GM19397 (cell line): ENCODE measurements at regions not wholly inside any gene's neighbourhood (a gene's known extent, or its start where the extent isn't known, plus 50 kb on each side); places are given as distances from the start of the nearest gene placed in this dataset.

ENCODE experiments used
- ATAC-seq: cut with Tn5 transposase; IDR thresholded peaks from one replicate; pipeline ENCODE4 v1.9.1; 2021; ENCODE audit warnings: mild to moderate bottlenecking, moderate library complexity; ENCODE audit not compliant: unreplicated experiment

- ATAC-seq = no peak
Observed at GRCh38 chr18:55863876-55864275, 275.9 kb upstream of the TCF4 start.

GRCh38 chr18:55863391-55863706 lies 275.4 kb upstream of the TCF4 start:
- no peak for ATAC-seq

- no peak for ATAC-seq
Observed at GRCh38 chr18:55862693-55863390, 274.9 kb upstream of the TCF4 start.

GRCh38 chr18:55861266-55861665 lies 273.3 kb upstream of the TCF4 start:
- ATAC-seq = no peak

- ATAC-seq = no peak
Observed at GRCh38 chr18:55858661-55859515, 270.9 kb upstream of the TCF4 start.

GRCh38 chr18:55857956-55858355 lies 270.0 kb upstream of the TCF4 start:
- ATAC-seq = no peak

- ATAC-seq = no peak
Observed at GRCh38 chr18:55857409-55857808, 269.4 kb upstream of the TCF4 start.

GRCh38 chr18:55856679-55857078 lies 268.7 kb upstream of the TCF4 start:
- no peak for ATAC-seq

- ATAC-seq = no peak
Observed at GRCh38 chr18:55856229-55856628, 268.2 kb upstream of the TCF4 start.

GRCh38 chr18:55853268-55853667 lies 265.3 kb upstream of the TCF4 start:
- ATAC-seq = no peak

- no peak for ATAC-seq
Observed at GRCh38 chr18:55850904-55851303, 262.9 kb upstream of the TCF4 start.

- ATAC-seq = no peak
Observed at GRCh38 chr18:55849391-55849790, 261.4 kb upstream of the TCF4 start.

GRCh38 chr18:55847960-55848359 lies 260.0 kb upstream of the TCF4 start:
- ATAC-seq = no peak

- no peak for ATAC-seq
Observed at GRCh38 chr18:55845221-55845620, 257.2 kb upstream of the TCF4 start.

- no peak for ATAC-seq
Observed at GRCh38 chr18:55844382-55844781, 256.4 kb upstream of the TCF4 start.

GRCh38 chr18:55841314-55841713 lies 253.3 kb upstream of the TCF4 start:
- no peak for ATAC-seq

- ATAC-seq = no peak
Observed at GRCh38 chr18:55840601-55841170, 252.7 kb upstream of the TCF4 start.

- ATAC-seq = no peak
Observed at GRCh38 chr18:55839343-55839742, 251.4 kb upstream of the TCF4 start.

- no peak for ATAC-seq
Observed at GRCh38 chr18:55838841-55839240, 250.8 kb upstream of the TCF4 start.

- no peak for ATAC-seq
Observed at GRCh38 chr18:55838319-55838718, 250.3 kb upstream of the TCF4 start.

- ATAC-seq = no peak
Observed at GRCh38 chr18:55833543-55833942, 245.6 kb upstream of the TCF4 start.

- ATAC-seq = no peak
Observed at GRCh38 chr18:55830544-55830943, 242.6 kb upstream of the TCF4 start.
